Heart right ventricle (tissue), 16 donors: ENCODE measurements at regions not wholly inside any gene's neighbourhood (a gene's known extent, or its start where the extent isn't known, plus 50 kb on each side); places are given as distances from the start of the nearest gene placed in this dataset.

Source experiments
- ATAC-seq, 8 donors: fragments of 200-7000 bp; cut with Tn5 transposase; one replicate each; pipeline ENCODE4 v1.9.1; 2020; ENCODE audit warnings: mild to moderate bottlenecking in 8 of 8, moderate library complexity in 8 of 8, moderate number of reproducible peaks in 1 of 8
- DNase-seq, 2 donors: peaks; one replicate each; pipeline ENCODE4 v3.0.0-alpha.2; 2020
- H3K27ac ChIP-seq, 10 donors: fragments of 200-600 bp; sonication (generic) in 2 of 10; one replicate each; pipeline versions ENCODE4 v1.5.0 to v1.8.0; 2020 to 2022; ENCODE audit warnings: mild to moderate bottlenecking in 3 of 10
- H3K27me3 ChIP-seq, 7 donors: fragments of 200-600 bp; one replicate each; pipeline ENCODE4 v1.8.0; 2021 to 2022; ENCODE audit warnings: mild to moderate bottlenecking in 2 of 7
- H3K36me3 ChIP-seq, 9 donors: fragments of 200-600 bp; sonication (generic) in 1 of 9; one replicate each; pipeline versions ENCODE4 v1.5.0 to v1.8.0; 2020 to 2022; ENCODE audit warnings: mild to moderate bottlenecking in 2 of 9
- H3K4me1 ChIP-seq, 9 donors: fragments of 200-600 bp; sonication (generic) in 1 of 9; one replicate each; pipeline versions ENCODE4 v1.5.0 to v1.8.0; 2020 to 2022; ENCODE audit warnings: mild to moderate bottlenecking in 4 of 9
- H3K4me3 ChIP-seq, 10 donors: fragments of 200-600 bp; sonication (generic) in 2 of 10; one replicate each; pipeline versions ENCODE4 v1.5.0 to v1.8.0; 2020 to 2022; ENCODE audit warnings: mild to moderate bottlenecking in 7 of 10, moderate library complexity in 2 of 10
- H3K9me3 ChIP-seq, 11 donors: fragments of 200-600 bp in 10 of 11; sonication (generic) in 2 of 11; one replicate each; pipeline versions ENCODE4 v1.5.0 to v1.8.0; 2013 to 2022; ENCODE audit warnings: mild to moderate bottlenecking in 2 of 11, control low read depth in 1 of 11, moderate library complexity in 1 of 11
- CTCF ChIP-seq, 9 donors: fragments of 200-600 bp; sonication (generic) in 2 of 9; IDR thresholded peaks; one replicate each; pipeline versions ENCODE4 v1.5.0 to v1.8.0; 2021 to 2022; ENCODE audit warnings: antibody characterized with exemption in 9 of 9, mild to moderate bottlenecking in 5 of 9, moderate library complexity in 1 of 9
- WGBS, 2 donors: extraction: QIAGEN DNeasy Blood & Tissue Kit; methylation state at CpG; one replicate each; pipeline ENCODE4 v1.1.7; 2013; ENCODE audit warnings: inconsistent platforms in 1 of 2; 5-methylcytosine and 5-hydroxymethylcytosine counted together
- intact Hi-C, 10 donors: fragments of 100-400 bp; cut with DNase I; formaldehyde crosslinking; loops; one replicate each; pipeline versions ENCODE4 v1.11.1 to v1.14.2; 2022
- donor health status: Arrhythmogenic right ventricular cardiomyopathy.
- donor health status: ischemic (EF 13 %, LVEDD 7.1; RV severe dilation, severe dysfunction).
- donor health status: healthy with polysubstance abuse.
- donor health status: DM: no; HTN: yes; CAD: no.
- donor health status: DM: no; HTN: no; CAD: no.
- donor health status: ischemic (EF 25% LVEDD 6.9; RV normal size, moderate dysfunction).
- donor health status: ischemic (EF 25% LVEDD 5.7; RV mildly dilated, moderate dysfunction).
- donor health status: healthy.
- donor health status: DM: yes; HTN: yes; CAD: no.
- donor health status: Ischemic cardiomyopathy.
- donor health status: ischemic (EF 35%, LVEDD 5.7; RV mildly dilated, moderate dysfunction).
- donor health status: nonischemic (EF 11% LVEDD 7.7; RV severe dilation, severe dysfunction).
- donor health status: DM: yes; HTN: yes; CAD: no.
- donor health status: PGD.
- donor health status: ischemic (EF 29% LVEDD 5.4; RV normal size, mild dysfunction).
- donor health status: nonischemic (EF 23%, LVEDD 6.1; RV moderate dilation, normal function).

- no peaks in the 10 kb centered on the region for H3K9me3 ChIP-seq
- no peak overlapping the region for H3K4me3 ChIP-seq
- DNase-seq (no peak), ATAC-seq (no peak)
- peaks cover 0 to 6% (median 0%) of the 10 kb centered on the region in 9 donors for H3K4me1 ChIP-seq
- no peaks in the 10 kb centered on the region for H3K36me3 ChIP-seq
- WGBS, 2 donors: 56 to 61% methylated on average over 3 of the region's 3 CpGs
- no peak overlapping the region for H3K27ac ChIP-seq
- H3K27me3 ChIP-seq: peaks cover 0 to 12% (median 0%) of the 10 kb centered on the region in 7 donors
- intact Hi-C loops: no loop called here
- no peak for TF ChIP-seq CTCF (IDR thresholded peaks at IDR 0.05)
Measured at GRCh38 chr1:199867601-199868000, 159.9 kb upstream of the NR5A2 start.

GRCh38 chr1:199868777-199869176 is 158.7 kb upstream of the NR5A2 start:
- Histone ChIP-seq H3K27me3 (peaks cover 0 to 9% (median 0%) of the 10 kb centered on the region in 7 donors), H3K36me3 (no peaks in the 10 kb centered on the region), H3K27ac (no peak overlapping the region), H3K4me3 (no peak overlapping the region), H3K9me3 (no peaks in the 10 kb centered on the region), H3K4me1 (peaks cover 0 to 6% (median 0%) of the 10 kb centered on the region in 9 donors)
- intact Hi-C loops: no loop called here
- TF ChIP-seq CTCF (IDR thresholded peaks at IDR 0.05): no peak
- 68 to 77% methylated on average over 3 of the region's 3 CpGs for WGBS, 2 donors
- no peak for DNase-seq
- ATAC-seq: no peak

- H3K27ac ChIP-seq: no peak overlapping the region
- intact Hi-C loops: no loop called here
- WGBS, 2 donors: 90 to 93% methylated on average over 3 of the region's 3 CpGs
- no peak for DNase-seq
- ATAC-seq: no peak
- no peak overlapping the region for H3K4me3 ChIP-seq
- H3K27me3 ChIP-seq: no peaks in the 10 kb centered on the region
- TF ChIP-seq CTCF (IDR thresholded peaks at IDR 0.05): no peak
- H3K36me3 ChIP-seq: no peaks in the 10 kb centered on the region
- H3K9me3 ChIP-seq: peaks cover 0 to 3% (median 0%) of the 10 kb centered on the region in 11 donors
- peaks cover 0 to 15% (median 0%) of the 10 kb centered on the region in 9 donors for H3K4me1 ChIP-seq
Measured at GRCh38 chr1:199875337-199875736, 152.2 kb upstream of the NR5A2 start.

GRCh38 chr1:199875856-199876255 is 151.7 kb upstream of the NR5A2 start:
- intact Hi-C loops: no loop called here
- TF ChIP-seq CTCF (IDR thresholded peaks at IDR 0.05): no peak

More at GRCh38 chr1:199875856-199876255, 151.7 kb upstream of the NR5A2 start:
- ATAC-seq (no peak), DNase-seq (no peak)
- Histone ChIP-seq H3K4me1 (peaks cover 0 to 15% (median 0%) of the 10 kb centered on the region in 9 donors), H3K27me3 (no peaks in the 10 kb centered on the region), H3K36me3 (no peaks in the 10 kb centered on the region), H3K9me3 (peaks cover 0 to 3% (median 0%) of the 10 kb centered on the region in 11 donors), H3K27ac (no peak overlapping the region), H3K4me3 (no peak overlapping the region)
- 85 to 88% methylated on average over 6 of the region's 6 CpGs for WGBS, 2 donors
